ENCODE measurements at regions not wholly inside any gene's neighbourhood (a gene's known extent, or its start where the extent isn't known, plus 50 kb on each side); places are given as distances from the start of the nearest gene placed in this dataset.

- WGBS, 2 donors: 90 to 91% methylated on average over 1 of the region's 1 CpG
- H3K27me3 ChIP-seq: peaks cover 0 to 10% (median 0%) of the 10 kb centered on the region in 7 donors
- H3K4me3 ChIP-seq: no peak overlapping the region
- no peaks in the 10 kb centered on the region for H3K4me1 ChIP-seq
- DNase-seq: no peak
- no peak overlapping the region for H3K27ac ChIP-seq
- ATAC-seq: no peak
- H3K36me3 ChIP-seq: no peaks in the 10 kb centered on the region
- peaks cover 0 to 2% (median 0%) of the 10 kb centered on the region in 11 donors for H3K9me3 ChIP-seq
- no peak for TF ChIP-seq CTCF (IDR thresholded peaks at IDR 0.05)
- intact Hi-C loops (cut with DNase I): loop anchor here in 6 of 10 donors (5.0 to 10.0 kb wide), 2 partner anchors 418 to 421 kb away; no protein-coding TSS in a partner anchor
These were observed 941.9 kb upstream of the FANCL start for GRCh38 chr2:59183070-59183469.

GRCh38 chr2:59182249-59182648 is 941.1 kb upstream of the FANCL start:
- TF ChIP-seq CTCF (IDR thresholded peaks at IDR 0.05): peak in 7 of 9 donors; percentile 35 to 51 (median 42)
- H3K9me3 ChIP-seq: no peaks in the 10 kb centered on the region
- H3K27me3 ChIP-seq: peaks cover 0 to 10% (median 0%) of the 10 kb centered on the region in 7 donors
- no peaks in the 10 kb centered on the region for H3K36me3 ChIP-seq
- WGBS, 2 donors: 9 to 17% methylated on average over 3 of the region's 3 CpGs
- no peak for DNase-seq
- ATAC-seq: no peak
- H3K27ac ChIP-seq: no peak overlapping the region
- no peaks in the 10 kb centered on the region for H3K4me1 ChIP-seq
- no peak overlapping the region for H3K4me3 ChIP-seq
- intact Hi-C loops (cut with DNase I): loop anchor here in 6 of 10 donors (5.0 to 10.0 kb wide), 2 partner anchors 417 to 420 kb away; no protein-coding TSS in a partner anchor

GRCh38 chr2:59181347-59181746 is 940.2 kb upstream of the FANCL start:
- intact Hi-C loops (cut with DNase I): loop anchor here in 6 of 10 donors (5.0 to 10.0 kb wide), 2 partner anchors 417 to 419 kb away; no protein-coding TSS in a partner anchor
- 49 to 65% methylated on average over 2 of the region's 2 CpGs for WGBS, 2 donors
- H3K27me3 ChIP-seq: peaks cover 0 to 10% (median 0%) of the 10 kb centered on the region in 7 donors
- no peak overlapping the region for H3K27ac ChIP-seq
- no peak for TF ChIP-seq CTCF (IDR thresholded peaks at IDR 0.05)
- H3K4me3 ChIP-seq: no peak overlapping the region
- H3K4me1 ChIP-seq: no peaks in the 10 kb centered on the region
- ATAC-seq: no peak
- no peaks in the 10 kb centered on the region for H3K9me3 ChIP-seq
- DNase-seq: no peak
- no peaks in the 10 kb centered on the region for H3K36me3 ChIP-seq

GRCh38 chr2:59180621-59181020 is 939.5 kb upstream of the FANCL start:
- Histone ChIP-seq H3K27me3 (peaks cover 0 to 10% (median 0%) of the 10 kb centered on the region in 7 donors), H3K9me3 (no peaks in the 10 kb centered on the region), H3K36me3 (no peaks in the 10 kb centered on the region), H3K4me3 (no peak overlapping the region), H3K27ac (no peak overlapping the region), H3K4me1 (no peaks in the 10 kb centered on the region)
- TF ChIP-seq CTCF (IDR thresholded peaks at IDR 0.05): no peak
- intact Hi-C loops (cut with DNase I): loop anchor here in 6 of 10 donors (5.0 to 10.0 kb wide), 2 partner anchors 416 to 418 kb away; no protein-coding TSS in a partner anchor
- no peak for DNase-seq
- ATAC-seq: no peak
- WGBS, 2 donors: 55 to 65% methylated on average over 2 of the region's 2 CpGs

Data from heart right ventricle (tissue), 16 donors.